HG03520 (cell line): ENCODE measurements at regions not wholly inside any gene's neighbourhood (a gene's known extent, or its start where the extent isn't known, plus 50 kb on each side); places are given as distances from the start of the nearest gene placed in this dataset.

Experiments
- ATAC-seq: cut with Tn5 transposase; IDR thresholded peaks from one replicate; pipeline ENCODE4 v1.9.1; 2021; ENCODE audit warnings: mild to moderate bottlenecking, moderate library complexity; ENCODE audit not compliant: unreplicated experiment

DNA sequence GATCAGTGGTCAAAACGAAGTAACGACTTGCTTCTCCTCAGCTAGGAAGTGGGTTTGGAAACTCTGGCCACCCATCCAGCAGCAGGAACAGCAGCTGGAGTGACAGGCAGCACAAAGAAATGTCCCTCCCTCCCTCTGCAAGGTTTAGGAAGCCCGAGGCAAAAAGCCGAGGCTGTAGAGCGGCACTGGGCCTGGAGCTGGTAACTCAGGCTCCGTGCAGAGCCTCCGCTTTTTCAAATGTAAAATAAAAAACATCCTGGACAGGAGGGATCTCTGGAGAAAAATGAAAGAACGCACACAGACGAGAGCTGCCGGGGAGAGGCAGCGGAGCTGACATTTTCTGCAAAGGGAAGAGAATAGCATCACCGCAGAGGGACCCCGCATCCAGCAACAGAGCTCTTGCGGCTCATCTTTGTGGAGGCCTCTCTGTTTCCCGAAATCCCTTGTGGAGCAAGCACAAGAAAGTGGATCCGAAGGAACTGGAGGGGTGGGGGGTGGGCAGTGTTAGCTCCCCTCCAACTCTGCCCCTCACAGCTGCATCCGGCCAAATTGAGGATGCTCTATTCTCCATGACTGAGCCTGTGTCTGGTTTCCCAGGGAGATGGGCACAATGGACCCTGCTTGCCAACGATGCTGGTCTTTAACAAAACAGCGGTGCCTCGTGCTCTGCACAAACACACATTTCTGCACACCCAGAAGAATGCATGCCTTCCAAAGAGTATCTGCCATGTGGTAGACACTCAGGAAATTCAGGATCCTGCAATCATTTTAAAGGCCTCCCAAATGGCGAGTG lies 335.5 kb upstream of the ZFHX3 start:
- no peak for ATAC-seq

DNA sequence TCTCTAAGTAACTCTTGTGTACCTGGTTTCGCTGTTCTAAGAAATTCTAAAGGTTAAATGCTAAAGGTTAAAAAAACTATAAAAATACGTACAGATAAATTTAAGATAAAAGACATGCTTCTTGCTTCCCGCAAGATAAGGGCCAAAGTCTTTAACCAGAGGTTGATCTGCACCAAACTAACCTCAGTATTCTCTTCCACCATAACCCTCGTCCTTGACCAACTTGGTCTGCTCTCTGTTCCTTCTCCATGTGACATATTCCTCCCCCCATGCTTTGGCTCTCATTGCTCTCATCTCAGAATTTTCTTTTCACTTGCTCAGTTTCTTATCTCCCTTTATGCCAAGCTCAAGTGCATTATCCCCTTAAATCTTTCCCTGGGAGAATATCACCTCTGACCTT lies 330.5 kb upstream of the ZFHX3 start:
- ATAC-seq: no peak

DNA sequence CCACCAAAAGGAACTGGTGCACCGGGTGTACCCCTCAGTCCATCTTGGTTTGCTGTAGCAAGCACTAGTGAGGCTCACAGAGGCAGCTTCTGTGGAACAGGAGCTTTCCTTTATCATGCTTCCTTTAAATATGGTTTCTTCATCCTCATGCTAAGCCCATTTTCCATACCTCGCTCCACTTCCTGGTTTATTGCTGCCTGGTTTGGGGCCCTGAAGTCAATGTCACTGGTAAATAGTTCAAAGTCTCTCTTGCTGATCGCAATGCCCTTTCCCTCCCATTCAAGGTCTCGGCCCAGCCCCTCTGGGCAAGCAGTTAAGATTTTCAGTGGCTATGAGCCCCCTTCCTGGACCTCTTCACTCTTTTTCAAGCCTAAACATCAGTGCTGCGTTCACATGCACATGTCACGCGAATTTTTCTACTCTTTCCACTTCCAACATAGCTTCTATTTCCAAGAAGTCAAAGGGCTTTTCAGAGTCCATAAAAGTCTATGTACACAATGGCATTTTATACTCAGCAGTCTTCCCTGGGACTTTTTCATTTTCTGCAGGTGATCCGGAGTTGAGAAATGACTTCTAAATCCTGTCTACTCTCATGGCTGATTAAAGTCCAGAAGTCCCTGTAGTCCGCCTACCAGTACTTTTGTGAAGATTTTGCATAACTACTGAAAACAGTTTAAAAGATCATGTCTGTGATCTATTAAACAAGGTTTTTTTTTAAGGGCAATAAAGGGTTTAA lies 323.8 kb upstream of the ZFHX3 start:
- no peak for ATAC-seq

DNA sequence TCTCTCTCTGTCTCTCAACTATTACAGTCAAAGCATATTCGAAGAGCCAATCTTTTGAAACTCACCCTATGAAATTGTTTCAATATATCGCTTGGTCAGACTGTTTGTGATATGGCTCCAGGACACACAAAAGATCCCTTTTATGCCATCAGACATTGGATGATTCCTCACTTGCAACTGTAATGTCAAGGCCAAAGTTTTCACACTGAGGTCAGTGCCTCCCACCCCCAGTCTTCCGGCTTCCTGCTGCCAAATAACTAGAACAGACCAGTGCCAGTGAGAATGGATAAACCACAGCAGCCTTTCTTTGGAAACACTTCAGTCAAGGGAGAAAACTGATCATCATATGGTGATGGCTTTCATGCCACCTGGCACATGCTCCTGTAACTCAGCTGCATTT lies 321.9 kb upstream of the ZFHX3 start:
- no peak for ATAC-seq

DNA sequence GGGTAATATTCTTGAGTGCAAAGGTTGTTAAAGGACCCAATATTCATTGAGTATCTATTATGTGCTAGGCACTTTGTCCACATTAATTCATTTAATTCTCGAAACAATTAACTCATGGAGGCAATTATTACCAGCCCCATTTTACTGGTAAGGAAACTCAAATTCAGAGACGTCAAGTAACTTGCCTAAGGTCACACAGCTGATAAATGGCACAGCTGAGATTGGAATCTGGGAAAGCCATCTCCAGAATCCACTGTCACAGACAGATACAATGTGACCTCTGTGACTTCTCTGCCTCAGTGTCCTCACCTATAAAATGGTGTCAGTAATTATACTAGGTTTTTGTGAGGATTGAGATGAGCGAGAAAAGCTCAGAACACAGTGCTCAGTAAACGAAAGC lies 320.8 kb upstream of the ZFHX3 start:
- no peak for ATAC-seq

DNA sequence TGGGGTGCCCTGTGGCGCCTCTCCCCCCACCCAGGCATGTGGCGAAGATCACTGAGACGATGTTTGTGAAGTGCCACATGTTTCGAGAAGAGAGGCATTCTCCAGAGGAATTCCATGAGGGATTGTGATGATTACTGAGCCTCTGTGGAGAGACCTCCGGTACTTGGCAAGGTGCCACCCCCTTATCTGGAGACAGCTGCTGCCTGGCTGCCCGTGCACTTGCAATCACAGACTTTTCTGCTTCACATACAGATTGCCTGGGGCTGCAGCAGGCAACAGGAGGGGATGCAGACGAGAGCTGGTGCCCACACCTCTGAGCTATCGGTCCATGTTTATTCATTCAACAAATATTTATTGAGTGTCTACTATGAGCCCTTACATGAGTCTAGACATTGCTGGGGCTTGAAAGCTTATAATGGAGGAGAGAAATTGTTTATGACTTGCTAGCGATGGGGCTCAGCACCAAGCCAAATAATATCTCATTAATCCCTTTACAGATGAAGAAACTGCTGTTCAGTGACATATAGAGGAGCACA lies 317.2 kb upstream of the ZFHX3 start:
- ATAC-seq: no peak

DNA sequence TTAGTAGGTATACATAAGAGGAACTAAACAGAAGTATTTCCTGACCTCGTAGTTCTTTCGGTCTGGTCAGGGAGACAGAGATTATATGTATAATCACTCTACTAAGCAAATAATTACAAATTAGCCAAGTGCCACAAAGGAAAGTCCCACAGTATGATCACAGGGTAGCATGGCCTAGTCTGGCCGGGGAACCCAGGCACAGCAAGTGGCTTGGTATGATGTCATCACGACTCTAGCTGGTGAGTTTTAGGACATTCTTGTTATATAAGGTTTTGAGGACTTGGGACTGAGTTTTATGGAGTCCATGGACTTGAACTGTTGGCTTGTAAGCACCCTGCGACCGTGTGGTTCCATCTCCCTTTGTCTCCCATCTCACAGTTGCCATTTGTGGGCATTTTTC lies 316.5 kb upstream of the ZFHX3 start:
- no peak for ATAC-seq

DNA sequence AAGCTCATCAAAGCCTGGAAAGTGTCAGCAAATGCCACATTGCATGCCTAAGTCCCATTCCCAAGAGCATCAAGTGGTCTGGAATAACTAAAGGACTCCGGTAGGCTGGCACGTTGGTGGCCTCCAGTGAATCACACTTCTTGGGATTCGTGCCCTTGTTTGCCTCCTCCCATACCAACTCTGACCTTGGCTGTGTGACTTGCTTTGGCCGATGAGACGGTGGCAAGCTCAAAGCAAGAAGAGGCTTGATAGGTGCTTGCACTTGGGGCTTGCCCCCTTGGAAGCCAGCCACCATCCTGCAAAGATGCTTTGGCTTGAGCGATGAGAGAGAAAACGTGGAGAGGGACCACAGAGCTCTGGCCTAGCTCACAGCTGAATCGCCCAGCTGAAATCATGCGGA lies 313.1 kb upstream of the ZFHX3 start:
- no peak for ATAC-seq

DNA sequence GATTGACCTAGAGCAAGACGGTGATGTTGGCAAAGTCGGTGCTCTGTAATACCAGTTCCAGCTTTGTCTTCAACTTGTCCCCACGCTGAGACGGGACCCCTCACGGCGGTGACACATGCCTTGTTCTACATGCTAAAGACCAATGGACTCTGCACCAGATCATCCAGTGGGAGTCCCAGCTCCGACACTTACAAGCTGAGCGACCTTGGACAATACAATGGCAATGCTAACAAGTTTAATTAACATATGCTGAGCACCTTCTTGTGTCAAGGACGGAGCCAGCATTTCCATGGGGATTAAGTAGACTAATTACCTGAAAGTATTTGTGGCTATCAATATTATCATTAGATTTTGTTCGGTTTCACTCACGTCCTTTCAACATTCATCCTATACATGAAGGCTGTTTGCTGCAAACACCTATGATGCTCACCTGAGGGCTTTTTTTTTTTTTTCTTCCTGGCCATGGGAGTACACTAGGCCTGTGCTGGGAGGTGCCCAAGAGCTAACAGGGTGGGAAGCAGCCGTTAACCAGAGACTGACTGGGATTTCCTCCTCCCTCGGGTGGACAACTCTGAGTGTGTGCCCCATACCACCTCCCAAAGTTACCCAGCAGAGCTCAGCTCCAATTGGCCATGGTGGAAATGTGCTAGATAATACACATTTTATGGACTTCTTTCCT lies 308.6 kb upstream of the ZFHX3 start:
- no peak for ATAC-seq

DNA sequence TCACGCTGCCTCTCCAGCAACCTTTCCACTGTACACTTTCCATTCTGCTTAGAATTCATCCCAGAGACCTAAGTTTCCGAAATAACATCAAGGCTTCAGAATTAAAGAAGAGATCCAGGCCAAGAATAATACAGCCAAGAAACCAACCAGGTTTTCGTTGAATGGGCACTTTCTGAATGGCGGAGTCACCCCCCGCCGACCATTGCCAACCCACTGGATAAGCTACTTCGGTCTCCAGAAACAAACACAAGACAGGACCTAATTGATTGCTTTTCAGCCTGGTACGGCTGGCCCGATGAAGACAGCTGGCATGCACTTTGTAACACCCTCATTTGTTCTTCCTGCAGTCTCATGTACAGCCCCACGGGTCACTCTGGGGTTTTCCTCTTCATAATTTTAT lies 308.1 kb upstream of the ZFHX3 start:
- no peak for ATAC-seq

DNA sequence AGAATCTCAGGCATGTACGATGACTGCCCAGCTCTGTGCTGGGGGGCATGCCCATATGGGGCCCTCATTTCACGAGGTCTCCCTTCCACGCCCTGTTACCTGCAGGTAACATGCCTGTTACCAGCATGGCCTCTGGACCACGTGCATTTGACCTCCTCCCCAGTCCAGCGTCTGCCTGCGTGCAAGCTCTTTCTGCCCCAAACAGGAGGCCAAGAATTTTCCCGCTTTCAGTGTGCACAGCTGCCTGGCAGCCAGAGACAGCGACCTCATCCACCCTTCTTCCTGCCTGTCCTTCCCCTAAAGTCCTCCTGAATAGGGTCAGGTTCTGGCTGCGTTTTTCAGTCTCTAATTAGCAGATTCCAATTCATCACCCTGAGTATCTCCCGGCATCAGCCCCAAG lies 306.5 kb upstream of the ZFHX3 start:
- ATAC-seq: no peak

DNA sequence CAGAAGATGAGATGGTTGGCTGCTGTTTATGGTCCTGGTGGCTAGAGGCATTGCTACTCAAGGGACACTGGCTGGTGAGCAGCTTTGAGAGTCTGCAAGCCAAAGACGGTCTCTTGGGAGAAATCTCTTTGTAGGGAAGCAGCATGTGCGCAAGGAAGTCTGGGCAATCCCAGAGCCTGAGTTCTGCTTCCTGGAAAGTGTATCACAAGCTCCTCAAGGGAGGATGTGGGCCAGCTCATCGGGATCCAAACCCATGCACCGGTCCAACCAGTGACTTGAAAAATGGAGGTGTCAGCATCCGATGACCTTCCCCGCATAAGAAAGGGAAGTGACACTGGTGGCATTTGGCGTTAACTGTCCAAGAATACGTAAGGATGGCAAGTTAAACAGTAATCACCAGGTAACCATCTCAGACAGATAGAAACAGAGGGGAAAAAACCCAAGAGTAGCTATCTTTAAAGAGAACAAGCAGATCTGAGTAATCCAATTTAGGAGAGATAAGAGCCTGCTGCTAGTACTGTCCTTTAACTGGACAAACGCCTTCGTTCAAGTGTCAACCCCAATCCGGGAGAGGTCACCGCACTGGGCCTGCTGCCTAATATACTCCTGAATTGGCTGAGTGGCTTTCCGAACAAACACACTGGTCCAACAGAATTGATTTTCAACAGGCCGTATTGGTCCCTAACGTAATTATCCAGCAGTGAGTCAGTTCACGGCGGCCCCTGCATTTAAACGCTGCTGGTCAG lies 303.0 kb upstream of the ZFHX3 start:
- no peak for ATAC-seq

DNA sequence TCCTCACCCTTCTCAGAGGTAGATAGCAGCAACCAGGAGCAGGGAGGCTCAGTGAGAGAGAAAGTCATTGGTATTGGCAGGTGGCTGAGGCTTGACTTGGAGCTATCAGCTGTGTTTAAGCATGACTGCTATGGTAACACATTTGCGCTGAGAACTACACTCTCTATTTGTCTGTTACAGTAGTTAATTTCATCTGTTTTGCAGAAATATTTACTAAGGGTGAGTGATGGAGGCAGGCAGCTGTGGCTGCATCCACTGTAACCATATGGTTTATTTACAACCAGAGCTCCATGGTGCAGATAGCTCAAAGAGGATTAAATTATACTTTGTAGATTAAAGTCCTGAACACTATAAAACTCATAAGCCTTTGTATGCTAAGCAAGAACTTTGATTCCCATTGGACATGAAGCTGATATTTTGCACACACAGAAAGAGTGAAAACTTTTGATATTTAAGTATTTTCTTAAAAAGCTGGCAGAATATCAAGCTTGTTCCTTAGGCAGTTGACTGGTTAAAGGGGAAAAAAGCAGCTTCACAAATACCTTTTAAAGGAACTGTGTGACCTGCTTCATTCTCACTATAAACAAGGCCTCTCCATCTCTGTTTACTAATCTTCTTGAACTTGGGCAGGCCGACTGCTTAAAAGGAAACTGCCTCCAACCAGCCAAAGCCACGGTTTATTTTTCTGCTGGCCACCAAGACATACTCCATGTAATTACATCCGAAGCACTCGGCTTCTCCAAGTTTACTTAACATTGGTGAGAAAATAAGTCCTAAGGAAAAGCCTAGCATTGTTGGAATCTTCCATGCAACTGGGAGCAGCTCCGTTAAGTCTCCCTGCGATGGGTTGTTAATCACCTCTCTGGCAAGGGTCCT lies 299.8 kb upstream of the ZFHX3 start:
- ATAC-seq: no peak

DNA sequence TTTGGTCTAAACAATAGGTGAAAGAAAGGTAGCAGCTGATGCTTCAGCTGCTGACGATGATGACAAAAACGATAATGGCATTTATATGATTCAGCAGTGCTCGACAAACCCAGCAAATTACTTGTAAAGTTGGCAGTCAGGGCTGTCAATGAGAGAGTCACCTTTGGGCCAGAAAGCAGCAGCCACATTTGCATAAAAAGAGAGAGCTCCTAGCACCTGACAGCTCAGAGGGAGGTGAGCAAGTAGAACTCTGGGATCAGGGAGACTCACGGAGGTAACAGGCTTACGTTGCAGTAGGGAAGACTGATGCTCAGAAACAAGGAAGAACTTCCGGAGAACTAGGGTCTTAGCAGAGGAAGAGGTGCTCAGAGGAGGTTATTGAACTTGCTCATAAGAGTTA lies 291.9 kb upstream of the ZFHX3 start:
- no peak for ATAC-seq

DNA sequence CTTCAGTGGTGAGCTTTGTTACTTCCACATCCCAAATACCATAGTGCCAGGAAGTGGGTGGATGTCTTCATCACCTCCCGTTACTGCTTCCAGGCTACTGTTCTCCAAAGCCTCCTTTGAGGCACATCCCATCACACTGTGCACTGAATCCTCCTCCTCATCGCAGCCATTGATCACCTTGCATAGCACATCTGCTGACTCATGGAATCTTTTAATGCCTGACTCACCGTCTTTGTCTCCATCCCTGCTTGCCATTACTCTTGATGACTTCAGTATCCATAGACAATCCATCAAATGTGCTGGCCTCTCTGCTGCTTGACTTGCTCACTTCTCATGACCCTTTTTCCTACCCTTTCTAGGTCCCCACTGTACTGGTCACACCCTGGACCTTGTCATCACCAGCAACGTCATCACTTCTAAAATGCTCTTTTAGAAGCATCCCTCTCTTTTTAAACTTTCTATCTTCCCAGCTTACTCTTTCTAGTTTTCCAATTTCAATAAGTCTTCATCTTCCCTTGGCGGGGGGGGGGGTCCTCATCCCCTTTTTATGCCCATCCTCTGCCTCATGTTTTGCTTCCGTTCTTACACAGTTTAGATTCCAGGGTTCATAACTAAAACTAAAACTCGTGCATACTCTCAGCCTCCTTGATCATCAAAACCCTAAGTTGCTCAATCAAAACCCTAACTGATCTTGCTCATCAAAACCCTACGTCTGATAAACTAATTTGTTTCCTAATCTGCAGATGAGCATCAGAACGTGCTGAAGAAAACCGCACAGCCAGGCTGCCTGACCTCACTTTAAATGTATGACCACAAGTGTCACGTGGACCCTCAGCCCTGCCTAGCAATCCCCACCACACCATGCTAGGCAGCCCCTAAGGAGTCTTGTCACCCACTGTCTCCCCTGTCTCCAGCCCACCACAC lies 289.7 kb upstream of the ZFHX3 start:
- no peak for ATAC-seq

DNA sequence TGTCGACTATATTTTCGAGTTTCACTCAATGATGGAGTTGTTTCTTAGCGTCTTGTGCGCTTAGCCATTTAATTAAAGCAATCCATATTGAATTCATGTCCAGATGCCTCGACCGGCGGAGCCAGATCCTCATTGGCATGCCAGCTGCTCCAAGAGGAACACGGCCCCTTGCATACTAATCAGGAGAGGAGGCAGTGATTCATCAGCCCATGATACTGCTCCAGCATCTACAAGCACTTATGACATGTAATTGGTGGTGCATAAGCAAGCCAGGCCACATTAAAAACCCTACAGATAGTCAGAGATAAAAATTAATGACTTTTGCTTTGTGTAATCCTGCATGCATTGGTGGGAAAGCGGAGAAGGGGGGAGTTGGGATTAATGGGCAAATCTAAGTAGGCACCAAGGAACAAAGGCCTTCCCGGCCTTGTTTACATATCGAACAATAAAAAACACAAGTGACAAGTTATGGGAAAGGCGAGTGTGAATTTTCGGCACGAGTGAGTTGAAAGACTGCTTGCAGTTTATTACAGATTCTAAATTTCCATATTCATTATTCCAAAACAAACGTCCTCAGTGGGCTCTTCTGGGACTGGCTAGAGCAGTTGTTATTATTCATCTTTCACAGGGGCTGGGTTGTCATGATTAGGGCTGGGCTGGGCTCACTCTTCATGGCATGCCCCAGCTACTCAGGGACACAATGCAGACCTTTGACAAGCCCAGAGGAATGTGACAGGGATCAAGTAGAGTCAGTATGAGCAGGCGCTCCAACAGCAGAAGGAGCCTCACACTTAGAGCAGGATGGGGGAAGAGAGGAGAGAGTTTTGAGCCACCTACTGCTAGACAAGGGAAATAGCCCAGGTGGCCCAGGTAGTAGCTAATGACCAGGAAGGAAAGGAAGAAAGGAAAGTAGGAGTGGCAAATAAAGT lies 281.7 kb upstream of the ZFHX3 start:
- no peak for ATAC-seq

DNA sequence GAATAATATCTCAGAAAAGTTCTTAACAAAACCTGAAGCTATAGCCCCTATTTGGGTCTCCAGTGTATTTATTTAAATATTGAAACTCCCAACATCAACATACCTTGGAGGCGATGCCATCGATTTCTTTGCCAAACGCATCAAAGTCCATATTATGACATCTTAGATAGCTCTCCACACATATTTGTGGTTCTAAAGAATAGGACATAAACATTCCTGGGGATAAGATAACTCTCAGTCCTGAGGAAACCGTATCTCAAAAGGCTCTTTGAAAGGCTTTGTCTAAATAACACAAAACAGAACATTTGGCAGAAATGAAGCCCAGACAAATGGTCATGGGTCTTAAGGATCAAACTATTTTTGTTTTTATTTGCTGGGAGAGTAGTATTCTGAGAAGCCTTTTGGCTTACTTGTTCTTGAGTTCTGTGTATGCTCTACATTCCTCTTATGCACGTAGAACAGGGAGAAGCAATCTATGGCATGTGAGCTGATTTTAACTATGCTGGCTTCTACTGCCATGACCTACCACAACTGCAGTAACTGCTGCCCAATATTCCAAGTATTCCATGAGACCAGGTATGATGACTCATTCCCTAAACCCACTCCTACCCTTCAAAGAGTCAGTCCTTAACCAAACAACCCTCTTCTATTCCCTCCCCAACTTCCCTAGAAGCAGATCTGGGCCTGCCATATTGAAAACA lies 279.0 kb upstream of the ZFHX3 start:
- ATAC-seq: no peak
